Psoas muscle (tissue), 7 donors: ENCODE measurements at regions not wholly inside any gene's neighbourhood (a gene's known extent, or its start where the extent isn't known, plus 50 kb on each side); places are given as distances from the start of the nearest gene placed in this dataset.

ENCODE experiments used
- ATAC-seq, 4 donors: fragments of 200-7000 bp; cut with Tn5 transposase; one replicate each; pipeline ENCODE4 v1.9.1; 2020; ENCODE audit warnings: moderate library complexity in 3 of 4, mild to moderate bottlenecking in 2 of 4
- DNase-seq, 2 donors: peaks; one replicate each; pipeline ENCODE4 v3.0.0-alpha.2; 2020
- H3K27ac ChIP-seq: fragments of 200-600 bp; one replicate; pipeline ENCODE4 v1.8.0; 2022
- H3K27me3 ChIP-seq, 3 donors: fragments of 200-600 bp in 1 of 3; one replicate each; pipeline versions ENCODE4 v1.6.1 to v1.8.0; 2013 to 2022; ENCODE audit warnings: low read length in 2 of 3, mild to moderate bottlenecking in 2 of 3, moderate library complexity in 1 of 3; ENCODE audit not compliant: insufficient read depth in 3 of 3
- H3K36me3 ChIP-seq, 2 donors: fragments of 200-600 bp in 1 of 2; one replicate each; pipeline versions ENCODE4 v1.6.1 to v1.8.0; 2013 to 2022; ENCODE audit warnings: low read depth in 1 of 2, mild to moderate bottlenecking in 1 of 2, moderate library complexity in 1 of 2; ENCODE audit not compliant: insufficient read depth in 1 of 2
- H3K4me1 ChIP-seq: fragments of 200-600 bp; one replicate; pipeline ENCODE4 v1.8.0; 2022
- H3K4me3 ChIP-seq: fragments of 200-600 bp; one replicate; pipeline ENCODE4 v1.8.0; 2022; ENCODE audit warnings: mild to moderate bottlenecking
- H3K9me3 ChIP-seq: fragments of 200-600 bp; one replicate; pipeline ENCODE4 v1.8.0; 2022
- CTCF ChIP-seq: fragments of 200-600 bp; IDR thresholded peaks from one replicate; pipeline ENCODE4 v1.8.0; 2022; ENCODE audit warnings: antibody characterized with exemption
- WGBS, 3 donors: extraction: QIAGEN DNeasy Blood & Tissue Kit; methylation state at CpG; one replicate each; pipeline versions ENCODE4 v1.1.6 to v1.1.7; 2013; 5-methylcytosine and 5-hydroxymethylcytosine counted together
- intact Hi-C, 2 donors: fragments of 100-400 bp; cut with DNase I; formaldehyde crosslinking; loops; one replicate each; pipeline versions ENCODE4 v1.11.0 to v1.14.2; 2022
- donor health status: healthy with polysubstance abuse.
- donor health status: DM: no; HTN: no; CAD: no; lungs with moderate emphysema.
- donor health status: Bipolar disorder and iron deficiency.
- donor health status: healthy.
- donor health status: DM: yes; HTN: yes; CAD: no.
- donor health status: DM: no; HTN: no; CAD: no.
- donor health status: DM: yes; HTN: yes; CAD: no.

GRCh38 chr3:165254812-165255211 lies 58.6 kb upstream of the SLITRK3 start:
- Histone ChIP-seq H3K4me3 (no peak overlapping the region), H3K4me1 (no peaks in the 10 kb centered on the region), H3K9me3 (no peaks in the 10 kb centered on the region), H3K27ac (no peak overlapping the region), H3K27me3 (no peaks in the 10 kb centered on the region), H3K36me3 (no peaks in the 10 kb centered on the region)
- DNase-seq (no peak), ATAC-seq (no peak)
- peak; percentile 19 for TF ChIP-seq CTCF
- WGBS, 3 donors: 18 to 42% (median 36%) methylated on average over 1 of the region's 1 CpG
- intact Hi-C loops: no loop called here
